GM12874 (cell line): ENCODE measurements at regions not wholly inside any gene's neighbourhood (a gene's known extent, or its start where the extent isn't known, plus 50 kb on each side); places are given as distances from the start of the nearest gene placed in this dataset.

ENCODE experiments used
- CTCF ChIP-seq: IDR thresholded peaks from 2 replicates; pipeline ENCODE4 v1.5.1; 2011; ENCODE audit warnings: low read depth, mild to moderate bottlenecking, control low read depth, low read length, moderate library complexity; ENCODE audit not compliant: insufficient read depth

DNA sequence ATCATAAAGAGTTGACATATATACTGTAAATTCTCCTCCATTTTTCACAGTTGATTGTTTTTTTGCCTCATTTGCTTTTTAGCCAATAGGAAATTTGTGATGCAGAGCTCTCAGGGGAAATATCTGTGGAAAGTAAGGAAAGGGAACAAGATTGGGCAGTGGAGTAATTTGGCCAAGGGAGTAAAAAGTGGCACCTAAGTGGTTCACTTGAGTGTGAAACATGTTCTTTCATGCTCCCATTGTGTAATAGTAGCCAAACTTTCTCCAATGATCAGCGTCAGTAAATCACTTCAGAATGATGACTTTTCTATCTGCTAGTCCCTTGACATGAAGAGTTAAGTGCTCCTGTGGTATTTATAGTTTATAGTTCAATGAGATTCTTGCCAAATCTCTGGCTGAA lies 141.9 kb upstream of the KCNJ3 start:
- TF ChIP-seq CTCF: no peak

- no peak for TF ChIP-seq CTCF
These were observed 140.6 kb upstream of the KCNJ3 start for GRCh38 chr2:154557906-154558305.

GRCh38 chr2:154565433-154565832 lies 133.1 kb upstream of the KCNJ3 start:
- TF ChIP-seq CTCF: no peak

DNA sequence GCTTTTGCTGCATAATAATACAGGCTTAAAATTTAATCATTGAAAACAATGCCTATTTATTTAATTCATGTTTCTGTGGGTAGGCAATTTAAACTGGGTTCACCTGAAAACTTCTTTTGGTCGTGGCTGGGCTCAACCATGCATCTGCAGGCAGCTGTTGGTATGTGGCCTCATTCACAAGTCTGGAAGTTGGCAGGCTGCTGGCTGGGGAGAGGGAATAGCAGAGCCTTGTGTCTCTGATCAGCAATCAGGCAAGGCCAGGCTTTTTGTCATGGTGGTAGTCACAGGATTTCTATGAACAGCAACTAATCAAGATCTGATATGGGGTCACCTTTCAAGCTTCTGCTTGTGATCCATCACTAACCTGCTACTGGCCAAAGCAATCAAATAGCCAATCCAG lies 130.1 kb upstream of the KCNJ3 start:
- TF ChIP-seq CTCF: no peak

- TF ChIP-seq CTCF: no peak
These were observed 128.0 kb upstream of the KCNJ3 start for GRCh38 chr2:154570501-154570900.

GRCh38 chr2:154577390-154577789 lies 121.1 kb upstream of the KCNJ3 start:
- no peak for TF ChIP-seq CTCF

- TF ChIP-seq CTCF: no peak
These were observed 117.7 kb upstream of the KCNJ3 start for GRCh38 chr2:154580767-154581166.

GRCh38 chr2:154587739-154588138 lies 110.8 kb upstream of the KCNJ3 start:
- TF ChIP-seq CTCF: no peak
